ENCODE measurements at regions not wholly inside any gene's neighbourhood (a gene's known extent, or its start where the extent isn't known, plus 50 kb on each side); places are given as distances from the start of the nearest gene placed in this dataset.
"Not testable (repeated sequence)": the region's sequence is repeated elsewhere in the genome, so short reads cannot be mapped to it uniquely, and the experiment has no call there.

GRCh38 chr10:120048391-120048790 lies 155.9 kb downstream of the SEC23IP start:
- DNase-seq (ENCODE audit: low spot score), result no peak

- DNase-seq (ENCODE audit: low spot score), result no peak
Observed at GRCh38 chr10:120051671-120052070, 159.1 kb downstream of the SEC23IP start.

DNA sequence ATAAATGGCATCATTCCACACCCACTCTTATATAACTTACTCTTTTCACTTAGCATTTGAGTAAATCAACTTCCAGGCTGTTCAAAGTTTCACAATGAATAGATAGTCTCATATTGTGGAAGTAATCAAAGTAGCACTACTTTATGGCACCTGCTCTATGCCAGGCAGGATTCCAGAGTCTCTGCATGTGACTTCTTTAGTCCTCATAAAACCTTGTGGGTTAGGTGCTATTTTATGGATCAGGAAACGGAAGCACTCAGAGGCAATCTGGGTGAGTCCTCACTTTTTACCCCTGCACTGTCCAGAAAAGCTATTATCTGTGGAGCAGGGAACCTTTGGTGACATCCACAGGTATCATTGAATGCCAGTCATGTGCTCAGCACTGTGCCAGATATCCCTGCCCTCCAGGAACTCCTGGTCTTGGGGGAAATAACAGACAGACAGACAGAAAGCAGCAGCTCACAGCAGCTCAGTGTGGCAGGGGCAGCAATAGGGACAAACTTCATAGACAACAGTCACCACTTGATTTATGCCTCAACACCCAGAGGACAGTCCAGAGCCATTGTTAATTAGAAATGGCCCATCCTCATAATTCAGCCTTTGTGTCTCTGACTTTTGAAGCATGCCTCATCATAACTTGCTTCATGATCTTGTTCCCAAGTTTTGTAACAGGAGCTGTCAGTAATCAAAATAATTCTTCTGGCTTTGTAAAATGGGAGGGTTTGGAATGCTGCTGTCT lies 160.6 kb downstream of the SEC23IP start:
- DNase-seq (ENCODE audit: low spot score), result no peak

DNA sequence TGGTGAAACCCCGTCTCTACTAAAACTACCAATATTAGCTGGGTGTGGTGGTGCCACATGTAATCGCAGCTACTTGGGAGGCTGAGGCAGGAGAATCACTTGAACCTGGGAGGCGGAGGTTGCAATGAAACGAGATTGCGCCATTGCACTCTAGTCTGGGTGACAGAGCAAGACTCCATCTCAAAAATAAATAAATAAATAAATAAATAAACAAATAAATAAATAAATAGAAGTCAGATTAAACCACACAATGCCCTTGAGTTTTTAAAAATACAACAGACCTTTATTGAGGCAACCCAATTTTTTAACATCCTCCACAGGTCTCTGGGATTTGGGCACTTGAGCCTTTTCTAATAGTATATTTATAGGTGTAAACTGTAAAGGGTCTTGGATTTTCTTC lies 167.3 kb downstream of the SEC23IP start:
- DNase-seq (ENCODE audit: low spot score), result not testable (repeated sequence)

GRCh38 chr10:120067427-120067826 lies 174.9 kb downstream of the SEC23IP start:
- DNase-seq (ENCODE audit: low spot score), result no peak

DNA sequence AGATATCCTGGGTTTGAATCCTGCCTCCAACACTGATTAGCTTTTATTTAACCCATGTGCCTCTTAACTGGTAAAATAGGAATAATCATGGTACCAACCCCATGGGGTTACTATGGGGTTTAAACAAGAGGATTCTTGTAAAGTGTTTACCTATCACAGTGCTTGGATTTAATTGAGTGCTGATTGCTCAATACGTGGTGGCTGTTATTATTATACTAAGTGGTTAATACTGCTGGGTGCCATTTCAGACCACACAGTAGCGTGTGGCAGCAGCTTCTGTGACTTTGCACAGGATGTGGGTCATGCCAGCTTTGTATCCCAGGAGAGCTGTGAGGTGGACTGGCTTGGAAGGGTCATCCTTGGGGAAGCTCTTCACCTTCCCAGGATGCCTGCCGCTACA lies 177.2 kb downstream of the SEC23IP start:
- no peak for DNase-seq (ENCODE audit: low spot score)

GRCh38 chr10:120075349-120075748 lies 182.8 kb downstream of the SEC23IP start:
- no peak for DNase-seq (ENCODE audit: low spot score)

GRCh38 chr10:120076996-120077706 lies 184.6 kb downstream of the SEC23IP start:
- no peak for DNase-seq (ENCODE audit: low spot score)

DNA sequence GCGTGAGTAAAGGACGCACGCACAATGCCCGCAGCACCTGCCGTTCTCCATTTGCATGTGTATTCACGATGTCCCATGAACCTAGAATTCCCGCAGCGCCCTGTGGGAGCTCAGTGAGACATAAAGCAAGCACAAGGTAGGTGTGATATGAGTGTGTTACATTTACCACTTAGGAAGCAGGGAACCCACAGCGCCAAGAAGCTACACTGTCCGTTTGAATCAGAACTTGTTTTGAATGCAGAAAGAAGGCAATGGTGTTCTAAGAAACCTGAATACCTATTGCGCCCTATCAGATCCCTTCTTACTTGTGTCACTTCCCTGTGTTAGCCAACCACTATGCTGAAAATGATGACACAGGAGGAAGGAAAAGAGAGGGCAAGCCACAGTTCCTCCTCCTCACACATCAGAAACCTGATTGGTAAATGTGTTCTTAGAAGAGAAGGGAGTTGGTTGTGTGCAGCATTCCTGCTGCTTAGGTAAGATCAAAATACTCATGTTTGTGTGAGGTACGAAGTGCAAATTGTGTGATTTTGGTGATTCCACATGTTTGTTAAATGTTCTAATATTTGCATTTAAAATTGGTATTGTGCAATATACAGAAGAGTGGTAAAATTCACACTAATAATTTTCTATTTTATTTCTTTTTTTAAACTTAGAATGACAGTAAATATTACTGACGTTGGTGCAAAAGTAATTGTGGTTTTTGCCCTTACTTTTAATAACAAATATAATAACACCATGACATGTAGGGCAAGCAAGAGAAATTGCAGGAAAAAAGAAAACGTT lies 185.4 kb downstream of the SEC23IP start:
- DNase-seq (ENCODE audit: low spot score), result no peak

GRCh38 chr10:120085096-120085796 lies 192.7 kb downstream of the SEC23IP start:
- DNase-seq (ENCODE audit: low spot score), result no peak

GRCh38 chr10:120086066-120086465 lies 193.5 kb downstream of the SEC23IP start:
- no peak for DNase-seq (ENCODE audit: low spot score)

GRCh38 chr10:120087109-120087508 lies 194.6 kb downstream of the SEC23IP start:
- no peak for DNase-seq (ENCODE audit: low spot score)

DNA sequence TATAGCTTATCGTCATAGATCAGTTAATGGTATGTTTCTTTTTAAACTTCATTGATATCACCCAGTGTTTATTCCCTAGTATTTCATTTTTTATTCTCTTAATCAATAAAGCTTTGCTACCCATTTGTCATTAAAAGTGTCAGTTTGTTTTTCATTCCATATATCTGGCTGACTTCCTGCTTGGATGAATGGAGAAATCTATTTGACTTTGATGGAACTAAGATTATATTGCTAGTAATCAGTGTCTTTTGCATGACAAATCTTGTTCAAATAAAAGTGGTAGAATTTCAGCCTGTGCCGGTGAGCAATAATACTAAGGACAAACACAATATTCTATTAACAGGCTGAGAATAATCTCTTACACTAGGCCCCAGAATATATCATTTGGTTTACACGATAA lies 203.3 kb downstream of the SEC23IP start:
- no peak for DNase-seq (ENCODE audit: low spot score)

- no peak for DNase-seq (ENCODE audit: low spot score)
Observed at GRCh38 chr10:120097766-120098165, 205.2 kb downstream of the SEC23IP start.

DNA sequence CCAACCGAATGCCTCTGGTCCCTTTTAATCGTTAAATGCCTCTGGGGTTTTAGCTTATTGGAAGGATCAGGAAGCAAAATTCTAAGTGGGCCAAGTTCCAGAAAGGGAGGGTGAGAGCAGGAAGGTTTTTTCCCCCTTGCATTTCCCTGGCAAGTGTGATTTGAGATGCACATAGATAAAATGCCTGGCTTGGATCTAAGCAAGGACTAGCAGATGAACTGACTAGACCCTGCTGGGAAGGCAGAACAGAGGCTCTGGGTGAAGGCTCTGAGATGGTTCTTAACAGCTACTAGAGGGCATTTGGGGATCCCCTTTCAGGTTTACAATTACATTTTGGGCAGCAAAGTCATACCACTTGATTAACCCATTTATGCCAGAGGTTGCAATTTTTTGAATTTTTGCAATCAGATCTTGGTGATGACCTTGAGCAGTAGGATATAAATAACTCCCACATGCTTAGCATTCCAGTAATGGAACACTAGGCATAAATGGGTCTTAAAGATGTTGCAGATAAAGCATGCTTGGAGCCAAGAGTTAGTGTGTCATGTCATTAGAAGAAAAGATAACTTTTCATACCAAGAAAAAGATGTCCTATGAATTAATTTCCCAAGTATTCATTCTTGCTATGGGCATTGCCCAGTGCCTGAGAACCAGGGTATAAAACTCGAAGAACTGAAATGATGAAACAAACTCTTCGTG lies 205.9 kb downstream of the SEC23IP start:
- peak; percentile 3 for DNase-seq (ENCODE audit: low spot score)

DNA sequence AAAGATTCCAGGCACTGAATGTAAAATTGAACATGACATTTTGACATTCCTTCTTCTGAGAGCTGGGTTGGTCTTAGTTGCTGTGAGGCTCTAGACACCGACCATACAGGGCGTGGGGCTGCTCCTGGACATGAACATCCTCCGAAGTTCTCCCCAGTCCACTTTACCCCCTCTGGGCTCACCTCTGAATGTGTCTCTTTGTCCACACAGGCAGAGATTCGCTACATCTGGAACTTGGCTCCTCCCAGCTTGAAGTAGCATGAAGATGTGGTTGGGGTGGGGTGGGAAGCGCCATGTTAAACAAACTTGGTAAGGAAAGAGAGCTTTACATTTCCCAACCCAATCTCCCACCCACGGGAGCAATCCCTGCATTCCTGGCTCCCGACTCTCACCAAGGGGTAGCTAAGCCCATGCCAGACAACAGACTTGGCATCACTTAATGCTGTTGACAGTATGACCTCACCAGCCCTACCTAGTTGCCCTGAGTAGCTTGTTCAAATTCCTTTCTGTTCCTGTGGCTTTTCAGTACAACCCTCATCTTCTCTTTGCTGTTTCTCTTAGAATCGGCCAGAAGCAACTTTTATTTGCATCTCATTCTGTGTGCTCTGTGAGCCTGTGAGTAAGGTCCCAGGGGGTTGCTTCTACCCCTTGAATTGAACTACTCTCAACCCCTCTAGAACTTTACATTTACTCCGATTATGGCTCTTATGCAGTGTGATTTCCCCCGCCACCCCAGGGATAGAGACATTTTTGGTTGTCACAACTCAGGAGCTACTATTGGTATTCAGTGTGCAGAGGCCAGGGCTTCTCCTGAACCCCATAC lies 211.4 kb downstream of the SEC23IP start:
- no peak for DNase-seq (ENCODE audit: low spot score)

GRCh38 chr10:120105001-120105400 lies 212.5 kb downstream of the SEC23IP start:
- DNase-seq (ENCODE audit: low spot score), result no peak

- no peak for DNase-seq (ENCODE audit: low spot score)
Observed at GRCh38 chr10:120105492-120105891, 213.0 kb downstream of the SEC23IP start.

- DNase-seq (ENCODE audit: low spot score), result no peak
Observed at GRCh38 chr10:120108916-120109315, 216.4 kb downstream of the SEC23IP start.

DNA sequence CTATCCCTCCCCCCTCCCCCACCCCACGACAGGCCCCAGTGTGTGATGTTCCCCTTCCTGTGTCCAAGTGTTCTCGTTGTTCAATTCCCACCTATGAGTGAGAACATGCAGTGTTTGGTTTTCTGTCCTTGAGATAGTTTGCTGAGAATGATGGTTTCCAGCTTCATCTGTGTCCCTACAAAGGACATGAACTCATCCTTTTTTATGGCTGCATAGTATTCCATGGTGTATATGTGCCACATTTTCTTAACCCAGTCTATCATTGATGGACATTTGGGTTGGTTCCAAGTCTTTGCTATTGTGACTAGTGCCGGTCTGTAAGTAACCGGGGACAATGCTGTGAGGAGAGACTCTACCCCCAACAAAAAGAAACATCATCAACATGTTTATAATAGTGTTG lies 217.2 kb downstream of the SEC23IP start:
- DNase-seq (ENCODE audit: low spot score), result not testable (repeated sequence)

DNA sequence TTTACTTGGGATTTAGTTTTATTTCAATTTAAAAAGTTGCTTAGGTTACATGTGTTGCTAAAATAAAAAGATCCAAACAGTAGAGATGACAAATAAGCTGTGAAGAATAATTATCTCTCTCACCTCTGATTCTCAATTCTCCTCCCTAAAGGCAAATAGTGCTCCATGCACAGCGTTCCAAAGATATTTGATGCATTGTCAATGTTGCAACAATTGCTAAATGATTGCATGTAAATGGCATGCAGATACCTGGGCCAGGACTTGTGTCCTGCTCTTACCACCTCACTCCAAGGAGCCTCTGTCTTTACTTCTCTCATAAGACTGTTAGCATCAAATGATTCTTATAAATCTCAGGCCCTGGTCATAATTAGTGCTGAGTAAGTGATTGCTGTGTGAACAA lies 217.7 kb downstream of the SEC23IP start:
- no peak for DNase-seq (ENCODE audit: low spot score)
